ENCODE measurements at regions not wholly inside any gene's neighbourhood (a gene's known extent, or its start where the extent isn't known, plus 50 kb on each side); places are given as distances from the start of the nearest gene placed in this dataset.

- no peak for DNase-seq (ENCODE audit: low read depth in 2 of 2)
Observed at GRCh38 chr11:105332171-105332570, 192.6 kb upstream of the CARD18 start.

DNA sequence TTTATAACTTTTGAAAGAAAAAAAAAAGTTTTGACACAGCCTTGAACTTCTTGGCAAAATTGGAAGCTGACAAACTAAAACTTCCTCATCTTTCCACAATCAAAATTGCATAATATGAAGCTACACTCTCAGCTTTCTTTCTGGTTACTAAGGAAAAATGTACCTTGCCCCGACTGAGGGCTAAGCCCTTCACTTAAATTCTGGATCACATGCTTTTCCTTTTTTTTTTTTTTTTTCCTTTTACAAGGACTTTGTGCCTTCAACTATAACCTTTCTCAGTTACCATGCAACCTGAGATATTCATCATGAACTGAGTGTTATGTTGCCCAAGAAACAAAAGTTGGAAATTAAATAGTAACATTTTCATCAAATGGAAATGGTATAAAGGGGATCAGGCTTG, 188.5 kb upstream of the CARD18 start:
- no peak for DNase-seq (ENCODE audit: low read depth in 2 of 2)

- DNase-seq (ENCODE audit: low read depth in 2 of 2): no peak
Observed at GRCh38 chr11:105324156-105324555, 184.6 kb upstream of the CARD18 start.

- no peak for DNase-seq (ENCODE audit: low read depth in 2 of 2)
Observed at GRCh38 chr11:105321696-105322095, 182.1 kb upstream of the CARD18 start.

- no peak for DNase-seq (ENCODE audit: low read depth in 2 of 2)
Observed at GRCh38 chr11:105315287-105315686, 175.7 kb upstream of the CARD18 start.

- DNase-seq (ENCODE audit: low read depth in 2 of 2): no peak
Observed at GRCh38 chr11:105312266-105312665, 172.7 kb upstream of the CARD18 start.

DNA sequence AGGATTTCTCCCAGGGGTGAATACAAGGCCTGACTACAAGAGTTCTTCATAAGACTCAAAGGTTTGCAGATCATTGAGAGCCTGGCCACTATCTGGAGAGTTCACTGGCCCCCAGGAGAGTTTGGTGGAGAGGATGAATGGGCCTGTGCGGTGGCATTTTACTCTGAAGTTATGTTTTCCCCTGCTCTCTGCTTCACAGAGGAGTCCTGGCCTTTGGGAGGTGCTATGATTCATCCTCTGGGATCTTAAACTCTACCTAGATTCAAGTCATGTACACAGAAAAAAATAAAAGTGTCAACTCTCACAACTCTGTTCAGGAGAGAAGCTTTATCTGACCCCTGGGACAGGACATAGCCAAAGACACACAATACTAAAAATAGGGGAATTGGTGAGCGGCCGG, 159.1 kb upstream of the CARD18 start:
- no peak for DNase-seq (ENCODE audit: low read depth in 2 of 2)

DNA sequence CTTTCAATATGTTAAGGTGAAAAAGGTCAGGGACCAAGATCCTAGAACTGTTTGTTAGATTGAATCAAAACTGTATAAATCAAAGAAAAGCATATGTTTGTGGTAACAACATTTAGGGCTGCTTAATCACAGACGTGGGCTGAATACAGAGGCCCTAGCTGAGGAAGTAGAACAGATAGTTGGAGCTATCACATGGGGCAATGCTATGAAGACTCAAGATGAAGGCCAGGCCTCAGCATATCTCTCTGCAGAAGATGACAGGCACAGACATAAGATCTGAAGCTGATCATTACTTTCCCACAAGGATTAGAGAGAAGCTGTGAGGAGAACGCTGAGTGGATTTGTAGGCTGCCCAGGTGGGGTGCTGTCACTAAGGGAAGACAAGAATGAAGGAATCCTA, 158.6 kb upstream of the CARD18 start:
- no peak for DNase-seq (ENCODE audit: low read depth in 2 of 2)

GRCh38 chr11:105297463-105297862, 157.9 kb upstream of the CARD18 start:
- no peak for DNase-seq (ENCODE audit: low read depth in 2 of 2)

DNA sequence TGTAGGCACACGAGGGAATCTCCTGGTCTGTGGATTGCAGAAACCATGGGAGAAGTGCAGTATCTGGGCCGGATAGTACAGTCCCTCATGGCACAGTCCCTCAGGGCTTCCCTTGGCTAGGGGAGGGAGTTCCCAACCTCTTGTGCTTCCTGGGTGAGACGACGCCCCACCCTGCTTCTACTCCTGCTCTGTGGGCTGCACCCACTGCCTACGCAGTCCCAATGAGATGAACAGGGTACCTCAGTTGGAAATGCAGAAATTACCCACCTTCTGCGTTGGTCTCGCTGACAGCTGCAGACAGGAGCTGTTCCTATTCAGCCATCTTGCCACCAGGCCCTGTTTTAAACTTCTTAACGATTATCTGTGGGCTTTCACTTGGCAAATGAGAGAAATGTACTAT, 157.2 kb upstream of the CARD18 start:
- no peak for DNase-seq (ENCODE audit: low read depth in 2 of 2)

DNA sequence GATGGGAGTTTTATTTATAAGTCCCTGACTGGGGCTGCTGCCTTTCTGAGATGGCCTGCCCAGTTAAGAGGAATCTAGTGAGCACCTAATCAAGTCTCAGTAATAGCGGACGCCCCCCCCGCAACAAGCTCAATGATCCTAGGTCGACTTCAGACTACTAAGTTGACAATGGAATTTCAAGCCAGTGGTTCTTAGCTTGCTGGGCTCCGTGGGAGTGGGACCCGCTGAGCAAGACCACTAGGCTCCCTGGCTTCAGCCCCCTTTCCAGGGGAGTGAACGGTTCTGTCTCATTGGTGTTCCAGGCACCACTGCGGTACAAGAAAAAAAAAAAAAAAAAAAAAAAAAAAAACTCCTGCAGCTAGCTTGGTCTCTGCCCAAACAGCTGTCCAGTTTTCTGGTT, 156.8 kb upstream of the CARD18 start:
- no peak for DNase-seq (ENCODE audit: low read depth in 2 of 2)

DNA sequence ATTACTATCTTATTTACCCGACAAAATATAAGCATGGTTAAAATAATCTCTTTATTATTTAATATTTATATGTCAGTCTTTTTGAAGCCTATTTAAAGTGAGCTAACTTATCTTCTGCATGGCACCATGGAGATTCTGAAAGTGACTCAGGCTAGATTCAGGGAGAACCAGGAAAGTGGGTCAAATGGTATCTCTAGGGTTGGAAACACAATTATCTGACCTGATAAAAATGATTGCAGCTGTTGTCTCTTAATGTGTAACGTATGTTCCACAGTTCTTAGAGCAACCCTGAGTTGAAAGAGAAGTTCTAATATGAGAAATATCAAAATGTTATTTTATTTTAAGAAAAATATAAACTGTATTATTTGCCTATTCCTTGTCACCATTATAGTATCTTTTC, 143.1 kb upstream of the CARD18 start:
- no peak for DNase-seq (ENCODE audit: low read depth in 2 of 2)

DNA sequence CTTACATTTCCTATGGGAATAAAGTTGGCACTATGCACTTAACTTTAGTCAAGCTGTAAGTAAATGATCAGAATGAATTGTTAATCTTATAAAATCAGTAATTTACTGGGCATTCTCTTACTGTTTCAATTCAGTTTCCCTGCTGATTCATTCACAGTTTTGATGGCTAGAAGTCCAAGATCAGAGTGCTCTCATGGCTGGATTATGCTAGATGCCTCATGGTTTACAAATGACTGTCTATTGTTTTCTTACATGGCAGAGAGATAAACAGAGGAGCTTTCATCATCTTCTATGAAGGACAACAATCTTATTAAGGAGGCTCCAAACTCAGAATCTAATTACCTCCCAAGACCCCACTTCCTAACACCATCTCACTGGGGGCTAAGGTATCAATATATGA, 135.1 kb upstream of the CARD18 start:
- no peak for DNase-seq (ENCODE audit: low read depth in 2 of 2)

GRCh38 chr11:105273660-105274280, 134.2 kb upstream of the CARD18 start:
- DNase-seq (ENCODE audit: low read depth in 2 of 2): no peak

DNA sequence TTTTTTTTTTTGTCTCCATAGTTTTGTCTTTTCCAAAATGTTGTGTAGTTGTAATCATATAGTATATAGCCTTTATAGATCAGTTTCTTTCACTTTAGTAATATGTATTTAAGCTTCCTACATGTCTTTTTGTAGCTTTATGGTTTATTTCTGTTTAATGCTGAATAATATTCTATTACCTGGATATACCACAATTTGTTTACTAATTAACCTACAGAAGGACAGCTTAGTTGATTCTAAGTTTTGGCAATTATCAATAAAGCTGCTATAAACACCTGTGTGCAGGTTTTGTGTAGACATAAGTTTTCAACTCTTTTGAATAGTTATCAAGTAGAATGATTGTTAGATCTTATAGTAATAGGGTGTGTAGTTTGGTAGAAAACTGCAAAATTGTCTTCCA, 130.3 kb upstream of the CARD18 start:
- no peak for DNase-seq (ENCODE audit: low read depth in 2 of 2)

DNA sequence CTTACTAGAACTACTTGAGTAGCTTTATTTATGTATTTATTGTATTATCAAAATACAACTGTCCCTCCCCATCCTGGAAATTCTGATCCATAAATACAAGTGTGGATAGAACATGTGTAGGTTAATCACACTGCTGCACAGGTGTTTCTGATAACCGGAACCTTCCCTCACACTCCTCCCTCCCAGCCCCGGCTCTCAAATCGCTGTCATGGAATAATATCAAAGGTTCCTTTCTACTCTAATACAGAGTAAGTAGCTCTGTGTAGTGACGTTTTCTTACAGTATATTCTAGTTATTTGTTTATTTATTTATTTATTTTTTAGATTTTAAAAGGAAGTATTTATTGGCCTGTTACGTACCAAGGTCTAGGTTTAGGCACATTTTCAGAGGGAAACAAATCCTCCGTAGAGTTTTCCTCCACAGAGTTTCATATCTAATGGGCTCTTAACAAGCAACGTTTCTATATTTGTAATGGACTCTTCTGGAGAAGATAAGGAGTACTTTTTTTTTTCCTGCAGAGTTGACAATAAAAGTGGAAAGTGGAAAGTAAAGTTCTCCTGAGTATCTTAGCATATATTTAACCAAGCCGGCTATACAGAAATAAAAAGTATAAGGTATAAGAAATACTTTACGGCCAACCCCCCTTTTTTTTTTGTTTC, 129.0 kb upstream of the CARD18 start:
- no peak for DNase-seq (ENCODE audit: low read depth in 2 of 2)

- DNase-seq (ENCODE audit: low read depth in 2 of 2): no peak
Observed at GRCh38 chr11:105265845-105266244, 126.3 kb upstream of the CARD18 start.

- DNase-seq (ENCODE audit: low read depth in 2 of 2): no peak
Observed at GRCh38 chr11:105260976-105261375, 121.4 kb upstream of the CARD18 start.

DNA sequence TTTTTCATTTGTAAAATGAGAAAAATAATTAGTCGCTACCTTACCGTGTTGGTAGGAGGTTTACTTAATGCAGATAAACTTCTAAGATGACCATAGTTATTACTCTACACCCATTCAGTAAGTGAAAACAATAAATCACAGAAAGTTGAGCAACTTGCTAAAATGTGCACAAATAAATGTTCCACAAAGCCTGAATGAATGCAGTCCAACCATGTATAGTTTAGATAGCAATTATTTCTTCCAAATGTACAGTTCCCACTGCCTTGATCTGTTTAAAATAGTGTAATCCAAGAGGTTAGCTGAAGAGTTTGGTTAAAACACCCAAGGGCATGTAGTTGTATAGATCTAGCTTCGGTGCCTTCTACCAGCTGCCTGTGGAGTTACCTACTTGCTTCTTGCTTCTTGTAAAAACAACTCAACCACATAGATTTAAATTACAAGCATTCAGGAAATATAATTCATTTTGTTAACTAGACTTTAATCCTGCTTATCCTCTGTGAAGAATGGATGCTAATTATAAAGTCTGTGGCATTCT, 106.3 kb upstream of the CARD18 start:
- no peak for DNase-seq (ENCODE audit: low read depth in 2 of 2)

DNA sequence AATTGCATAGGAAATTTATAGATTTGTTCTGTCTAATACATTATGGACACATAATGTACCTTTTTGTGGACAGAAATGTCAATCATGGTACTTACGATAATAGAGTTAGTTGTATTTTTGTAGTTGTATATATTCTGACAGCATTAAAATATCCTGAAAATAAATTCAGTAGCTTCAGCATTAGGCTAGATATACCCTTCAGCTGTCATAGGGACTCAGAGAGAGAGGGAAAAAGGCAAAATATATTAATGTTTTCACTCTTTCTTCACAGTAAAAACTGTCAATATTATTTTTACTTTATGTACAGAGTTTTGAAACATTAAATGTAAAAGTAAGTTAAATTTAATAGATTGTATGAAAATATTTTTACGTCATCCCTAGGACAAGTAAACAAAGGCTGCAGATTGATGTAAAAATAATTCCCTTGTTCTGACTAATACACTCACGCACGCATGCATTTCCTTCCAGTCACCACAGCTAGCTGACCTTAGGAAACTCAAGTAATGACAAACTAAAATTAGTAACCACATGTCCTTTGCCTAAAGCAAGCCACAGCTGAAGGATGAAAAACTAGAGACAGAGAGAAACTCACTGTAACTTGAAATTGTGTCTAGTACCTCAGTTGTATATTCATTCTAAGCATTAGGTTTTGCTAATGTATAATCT, 104.7 kb upstream of the CARD18 start:
- no peak for DNase-seq (ENCODE audit: low read depth in 2 of 2)

- no peak for DNase-seq (ENCODE audit: low read depth in 2 of 2)
Observed at GRCh38 chr11:105241136-105241535, 101.6 kb upstream of the CARD18 start.

DNA sequence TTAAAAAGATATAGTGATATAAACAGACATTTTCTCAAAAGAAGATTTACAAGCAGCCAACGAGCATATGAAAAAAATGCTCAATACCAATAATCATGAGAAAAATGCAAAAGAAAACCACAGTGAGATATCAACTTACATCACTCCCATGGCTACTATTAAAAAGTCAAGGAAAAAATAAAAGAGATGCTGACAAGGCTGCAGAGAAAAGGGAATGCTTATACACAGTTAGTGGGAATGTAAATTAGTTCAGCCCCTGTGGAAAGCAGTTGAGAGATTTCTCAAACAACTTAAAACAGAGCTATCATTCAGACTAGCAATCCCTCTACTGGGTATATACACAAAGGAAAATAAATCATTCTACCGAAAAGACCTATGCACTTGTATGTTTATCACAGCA, 97.1 kb upstream of the CARD18 start:
- DNase-seq (ENCODE audit: low read depth in 2 of 2): no peak

- DNase-seq (ENCODE audit: low read depth in 2 of 2): no peak
Observed at GRCh38 chr11:105233285-105233684, 93.7 kb upstream of the CARD18 start.
